ENCODE measurements at regions not wholly inside any gene's neighbourhood (a gene's known extent, or its start where the extent isn't known, plus 50 kb on each side); places are given as distances from the start of the nearest gene placed in this dataset.

DNA sequence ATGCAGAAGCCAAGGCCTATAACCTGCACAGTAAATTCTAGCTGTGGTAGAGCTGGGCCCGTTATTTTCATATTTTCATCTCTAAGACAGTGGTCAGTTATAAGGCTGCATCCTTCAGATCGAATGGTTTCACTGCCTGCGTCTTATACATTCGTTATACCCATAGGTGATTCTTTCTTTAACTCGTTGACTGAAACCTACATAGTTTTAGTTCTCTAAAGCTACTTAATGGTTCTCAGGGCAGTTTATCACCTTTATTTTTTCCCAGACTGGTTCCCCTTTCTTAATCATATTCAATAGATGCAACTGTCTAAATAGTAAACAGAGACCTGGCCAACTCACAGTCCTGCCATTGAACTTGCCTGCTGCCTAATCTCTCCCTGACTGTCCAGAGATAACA is 615.3 kb upstream of the SLITRK1 start:
- no peaks in the 10 kb centered on the region for H3K27me3 ChIP-seq
- DNase-seq: no peak
- H3K4me3 ChIP-seq: no peak overlapping the region
- TF ChIP-seq CTCF (IDR thresholded peaks at IDR 0.05): no peak
- peaks cover 0 to 14% (median 0%) of the 10 kb centered on the region in 11 donors for H3K9me3 ChIP-seq
- no peaks in the 10 kb centered on the region for H3K4me1 ChIP-seq
- intact Hi-C loops (cut with DNase I): no loop called here
- H3K27ac ChIP-seq: no peak overlapping the region
- no peak for ATAC-seq
- no peaks in the 10 kb centered on the region for H3K36me3 ChIP-seq
- WGBS, 2 donors: 82 to 84% methylated on average over 5 of the region's 5 CpGs

- DNase-seq (no peak), ATAC-seq (no peak)
- no peak overlapping the region for H3K27ac ChIP-seq
- no peaks in the 10 kb centered on the region for H3K4me1 ChIP-seq
- H3K9me3 ChIP-seq: no peaks in the 10 kb centered on the region
- no peak overlapping the region for H3K4me3 ChIP-seq
- H3K27me3 ChIP-seq: no peaks in the 10 kb centered on the region
- WGBS, 2 donors: 88 to 93% methylated on average over 4 of the region's 4 CpGs
- TF ChIP-seq CTCF (IDR thresholded peaks at IDR 0.05): no peak
- intact Hi-C loops (cut with DNase I): no loop called here
- no peaks in the 10 kb centered on the region for H3K36me3 ChIP-seq
Measured at GRCh38 chr13:84491952-84492351, 609.7 kb upstream of the SLITRK1 start.

GRCh38 chr13:84487752-84488151 is 605.5 kb upstream of the SLITRK1 start:
- TF ChIP-seq CTCF (IDR thresholded peaks at IDR 0.05): no peak
- DNase-seq (no peak), ATAC-seq (no peak)
- WGBS, 2 donors: 78 to 80% methylated on average over 1 of the region's 1 CpG
- H3K4me3 ChIP-seq: no peak overlapping the region
- intact Hi-C loops (cut with DNase I): no loop called here
- no peaks in the 10 kb centered on the region for H3K27me3 ChIP-seq
- H3K4me1 ChIP-seq: no peaks in the 10 kb centered on the region
- no peaks in the 10 kb centered on the region for H3K36me3 ChIP-seq
- H3K27ac ChIP-seq: no peak overlapping the region
- no peaks in the 10 kb centered on the region for H3K9me3 ChIP-seq

- intact Hi-C loops (cut with DNase I): no loop called here
- WGBS, 2 donors: 63 to 74% methylated on average over 1 of the region's 1 CpG
- H3K4me1 ChIP-seq: no peaks in the 10 kb centered on the region
- DNase-seq (no peak), ATAC-seq (no peak)
- H3K27ac ChIP-seq: no peak overlapping the region
- no peak overlapping the region for H3K4me3 ChIP-seq
- no peaks in the 10 kb centered on the region for H3K36me3 ChIP-seq
- no peaks in the 10 kb centered on the region for H3K27me3 ChIP-seq
- TF ChIP-seq CTCF (IDR thresholded peaks at IDR 0.05): no peak
- H3K9me3 ChIP-seq: peaks cover 0 to 7% (median 0%) of the 10 kb centered on the region in 11 donors
Measured at GRCh38 chr13:84481958-84482357, 599.7 kb upstream of the SLITRK1 start.

DNA sequence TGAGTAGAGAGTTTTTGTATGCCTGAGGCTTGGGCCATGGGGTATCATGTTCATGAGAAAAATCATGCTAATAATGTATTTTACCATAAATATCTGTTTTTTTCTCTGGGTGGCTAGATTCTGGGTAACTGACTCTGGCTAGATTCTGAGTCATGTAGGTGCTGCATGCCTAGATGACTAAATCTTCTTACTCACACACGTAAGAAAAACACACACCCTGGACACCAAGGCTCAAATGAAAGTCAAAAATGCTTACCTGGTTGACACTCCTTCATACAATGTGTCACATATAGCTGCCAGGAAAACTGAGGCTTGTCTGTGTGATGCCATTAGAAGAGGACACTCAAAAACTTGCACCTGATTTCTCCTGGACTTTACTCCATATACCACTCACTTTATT is 597.4 kb upstream of the SLITRK1 start:
- no peak for ATAC-seq
- intact Hi-C loops (cut with DNase I): no loop called here
- no peak overlapping the region for H3K4me3 ChIP-seq
- peaks cover 0 to 25% (median 4%) of the 10 kb centered on the region in 11 donors for H3K9me3 ChIP-seq
- no peaks in the 10 kb centered on the region for H3K4me1 ChIP-seq
- no peaks in the 10 kb centered on the region for H3K36me3 ChIP-seq
- DNase-seq: no peak
- 84 to 88% methylated on average over 1 of the region's 1 CpG for WGBS, 2 donors
- H3K27ac ChIP-seq: no peak overlapping the region
- TF ChIP-seq CTCF (IDR thresholded peaks at IDR 0.05): no peak
- no peaks in the 10 kb centered on the region for H3K27me3 ChIP-seq
